GM19351 (cell line): ENCODE measurements at regions not wholly inside any gene's neighbourhood (a gene's known extent, or its start where the extent isn't known, plus 50 kb on each side); places are given as distances from the start of the nearest gene placed in this dataset.
A peak's percentile ranks its signal among the peaks of the same experiment; 100 is the strongest.

Experiments
- ATAC-seq: cut with Tn5 transposase; IDR thresholded peaks from one replicate; pipeline ENCODE4 v1.9.1; 2021; ENCODE audit warnings: mild to moderate bottlenecking, moderate library complexity; ENCODE audit not compliant: unreplicated experiment

DNA sequence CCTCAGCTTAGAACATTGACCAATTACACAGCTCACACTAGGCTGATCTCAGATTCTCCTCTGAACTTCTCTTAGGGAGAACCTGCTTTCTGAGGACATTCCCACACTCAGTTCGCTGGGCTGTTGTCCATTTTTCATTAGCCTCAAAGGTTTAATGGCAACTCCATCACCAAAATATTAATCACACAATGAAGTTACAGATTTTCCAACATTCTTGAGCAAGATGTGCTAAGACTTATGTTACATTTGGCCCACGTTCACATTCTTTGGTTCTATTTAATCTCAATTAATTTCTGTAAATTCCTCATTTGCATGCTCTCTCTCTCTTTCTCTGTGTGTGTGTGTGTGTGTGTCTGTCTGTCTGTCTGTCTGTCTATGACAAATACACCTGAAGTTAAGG, 82.3 kb upstream of the EDNRA start:
- ATAC-seq, result no peak

GRCh38 chr4:147400721-147401120, 80.2 kb upstream of the EDNRA start:
- ATAC-seq, result no peak

DNA sequence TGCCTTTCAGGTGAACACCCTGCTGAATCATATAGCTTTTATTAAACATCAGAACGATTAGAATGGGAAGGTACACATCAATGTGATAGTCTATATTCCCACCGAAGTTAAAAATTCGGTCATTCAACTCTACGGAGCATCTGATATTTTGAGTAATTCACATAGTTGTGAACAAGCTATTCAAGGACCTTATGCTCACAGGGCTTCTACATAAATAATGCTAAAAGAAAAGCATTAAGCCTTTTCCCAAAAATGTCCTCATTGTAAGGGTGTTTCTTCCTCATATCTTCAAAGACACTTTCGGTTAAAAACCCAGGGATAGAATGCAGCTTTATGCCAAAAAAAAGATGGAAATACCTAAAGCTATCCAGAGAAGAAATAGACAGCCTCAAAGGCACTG, 79.7 kb upstream of the EDNRA start:
- no peak for ATAC-seq

- ATAC-seq, result peak; percentile 53
These were observed 73.4 kb upstream of the EDNRA start for GRCh38 chr4:147407261-147408045.

- ATAC-seq, result no peak
These were observed 72.7 kb upstream of the EDNRA start for GRCh38 chr4:147408189-147408588.

DNA sequence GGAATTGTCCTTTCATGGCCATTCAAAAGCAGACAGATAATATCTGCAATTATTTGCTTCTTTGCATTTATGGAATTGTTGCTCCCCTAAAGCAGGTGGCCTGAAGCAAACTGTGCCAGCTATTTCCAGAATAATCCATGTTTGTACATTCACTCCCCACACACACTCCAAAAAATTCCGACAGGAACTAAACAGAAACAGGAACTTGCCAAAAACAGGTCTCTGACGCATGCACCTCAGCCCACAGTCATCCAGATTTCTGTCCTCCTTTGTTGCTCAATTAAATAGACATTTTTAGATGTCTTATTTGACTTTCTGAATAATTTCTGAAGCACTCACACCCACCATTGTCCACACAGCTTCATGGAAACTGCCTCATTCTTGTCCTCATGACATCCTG, 71.5 kb upstream of the EDNRA start:
- ATAC-seq, result no peak

DNA sequence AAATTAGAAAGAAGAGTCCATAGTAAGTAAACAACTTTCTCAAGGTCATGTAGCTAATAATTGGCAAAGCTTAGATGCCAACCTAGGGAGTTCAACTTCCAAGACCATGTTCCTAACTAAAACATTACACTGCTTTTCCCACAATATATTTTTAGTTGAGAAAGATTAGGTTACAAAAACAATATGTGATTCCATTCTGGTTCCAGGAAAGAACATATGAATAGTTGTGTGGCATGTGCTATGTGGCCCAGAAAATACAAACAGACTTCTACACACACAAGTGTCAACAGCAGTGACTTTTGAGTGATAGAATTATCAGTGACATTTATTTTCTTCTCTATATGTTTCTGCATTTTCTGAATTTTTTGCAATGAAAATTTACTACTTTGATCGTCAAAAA, 62.7 kb upstream of the EDNRA start:
- ATAC-seq, result no peak

DNA sequence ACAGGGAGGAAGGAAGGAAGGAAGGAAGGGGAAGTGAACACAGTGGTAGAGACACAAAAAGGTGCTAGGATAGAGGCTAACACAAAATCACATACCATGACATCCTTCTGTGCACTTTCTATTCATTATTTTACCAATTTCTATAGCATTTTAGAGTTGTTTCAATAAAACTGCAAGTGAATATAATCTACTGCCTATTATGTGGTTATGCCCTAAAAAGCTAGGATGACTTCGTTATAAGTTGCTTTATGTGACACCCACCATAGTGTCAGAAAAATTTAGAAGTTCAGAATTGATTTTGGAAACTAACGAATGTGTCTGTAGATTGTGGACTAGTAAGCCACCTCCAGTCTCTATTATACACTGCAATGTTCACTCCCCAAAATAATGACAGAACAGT, 59.4 kb upstream of the EDNRA start:
- no peak for ATAC-seq

- ATAC-seq, result no peak
These were observed 57.7 kb upstream of the EDNRA start for GRCh38 chr4:147423229-147423628.

DNA sequence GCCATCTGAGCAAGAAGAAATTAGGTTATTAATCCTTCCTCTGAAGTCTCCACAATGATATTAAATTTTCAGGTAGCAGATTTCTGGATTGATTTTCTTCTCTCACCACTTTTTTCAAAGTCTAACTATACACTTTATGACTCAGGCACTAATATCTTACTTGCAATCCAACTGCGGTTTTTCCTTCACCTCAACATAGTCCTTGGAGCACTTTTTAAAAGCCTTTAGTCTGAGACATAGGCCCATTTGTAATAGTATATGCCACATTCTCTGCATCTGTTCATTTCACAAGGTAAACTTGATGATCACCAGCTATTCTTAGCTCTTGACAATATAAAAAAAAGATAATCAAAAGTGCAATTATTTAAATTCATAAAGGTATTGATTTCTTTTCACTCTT, 55.9 kb upstream of the EDNRA start:
- no peak for ATAC-seq

GRCh38 chr4:147428583-147428982, 52.3 kb upstream of the EDNRA start:
- no peak for ATAC-seq

GRCh38 chr4:147430111-147430510, 50.8 kb upstream of the EDNRA start:
- no peak for ATAC-seq
